H1 (cell line): ENCODE measurements at regions not wholly inside any gene's neighbourhood (a gene's known extent, or its start where the extent isn't known, plus 50 kb on each side); places are given as distances from the start of the nearest gene placed in this dataset.

ENCODE experiments used
- BCL11A ChIP-seq, 2 experiments: IDR thresholded peaks; one replicate each; pipeline ENCODE4 v1.6.1; 2011; ENCODE audit warnings: low read depth in 2 of 2, low read length in 2 of 2, mild to moderate bottlenecking in 2 of 2
- JUND ChIP-seq: IDR thresholded peaks from 2 replicates; pipeline ENCODE4 v1.6.1; 2011; ENCODE audit warnings: mild to moderate bottlenecking, improper control_type of control experiment, low read length
- MAFK ChIP-seq: IDR thresholded peaks from 2 replicates; pipeline ENCODE4 v1.6.1; 2012; ENCODE audit warnings: low read depth, mild to moderate bottlenecking, improper control_type of control experiment, low read length
- SIRT6 ChIP-seq: IDR thresholded peaks from one replicate; pipeline ENCODE4 v1.7.1; 2012; ENCODE audit warnings: low read length, inconsistent platforms
- SRF ChIP-seq: IDR thresholded peaks from 2 replicates; pipeline ENCODE4 v1.6.1; 2011; ENCODE audit warnings: mild to moderate bottlenecking, low read depth, low read length, moderate library complexity
- YY1 ChIP-seq: IDR thresholded peaks from 2 replicates; pipeline ENCODE4 v1.6.1; 2011; ENCODE audit warnings: low read depth, mild to moderate bottlenecking, low read length

DNA sequence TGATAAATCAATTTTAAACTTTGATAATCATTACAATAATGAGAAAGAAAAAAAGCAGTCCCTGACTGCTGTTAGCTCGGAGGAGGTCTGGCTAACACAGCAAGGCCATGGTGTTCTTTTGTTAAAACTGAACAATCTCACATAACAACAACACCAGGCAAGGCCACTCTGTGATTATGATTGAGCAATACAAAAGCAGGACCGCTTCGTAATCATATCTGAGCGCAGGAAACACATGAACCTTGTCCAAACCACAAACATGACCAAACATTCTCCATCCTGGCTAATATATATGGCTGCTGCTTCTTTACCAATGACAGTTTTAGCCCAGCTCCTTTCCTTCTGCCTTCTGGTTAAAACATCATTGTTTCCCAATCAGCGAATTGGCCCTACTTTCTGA, 76.8 kb upstream of the DDX53 start:
- TF ChIP-seq JUND (no peak), SRF (no peak), SIRT6 (no peak), YY1 (no peak), BCL11A (IDR thresholded peaks at IDR 0.05; ENCODE audit: low read depth in 2 of 2, low read length in 2 of 2) (no peak), MAFK (no peak)
